K562 (cell line): ENCODE measurements at regions not wholly inside any gene's neighbourhood (a gene's known extent, or its start where the extent isn't known, plus 50 kb on each side); places are given as distances from the start of the nearest gene placed in this dataset.

Experiments used
- ARHGAP35 ChIP-seq: fragments of 450-650 bp; IDR thresholded peaks from 2 replicates; pipeline ENCODE4 v1.6.1; 2018; ENCODE audit not compliant: partially characterized antibody
- BMI1 ChIP-seq: fragments of 150-350 bp; IDR thresholded peaks from 2 replicates; pipeline ENCODE4 v1.6.1; 2014; ENCODE audit warnings: low read length
- CBFA2T3 ChIP-seq: fragments of 450-650 bp; IDR thresholded peaks from 2 replicates; pipeline ENCODE4 v1.6.1; 2017
- HNRNPL ChIP-seq: fragments of 200-400 bp; formaldehyde crosslinking; IDR thresholded peaks from 2 replicates; pipeline ENCODE4 v1.6.1; 2017; ENCODE audit warnings: low read depth, mild to moderate bottlenecking, low read length
- KDM2B ChIP-seq: fragments of 250-450 bp; sonication (Bioruptor Pico); IDR thresholded peaks from 2 replicates; pipeline ENCODE4 v1.8.0; 2021; ENCODE audit warnings: mild to moderate bottlenecking, moderate library complexity
- MAFF ChIP-seq: IDR thresholded peaks from 2 replicates; pipeline ENCODE4 v1.6.1; 2012; ENCODE audit warnings: low read length, improper control_type of control experiment
- MTA2 ChIP-seq: fragments of 450-650 bp; IDR thresholded peaks from 2 replicates; pipeline ENCODE4 v1.6.1; 2016; ENCODE audit warnings: low read depth
- RBFOX2 ChIP-seq: fragments of 200-400 bp; formaldehyde crosslinking; IDR thresholded peaks from 2 replicates; pipeline ENCODE4 v1.6.1; 2017; ENCODE audit warnings: low read depth, mild to moderate bottlenecking, low read length, moderate library complexity
- TAF9B ChIP-seq: fragments of 450-650 bp; IDR thresholded peaks from 2 replicates; pipeline ENCODE4 v1.6.1; 2018; ENCODE audit warnings: mild to moderate bottlenecking; ENCODE audit not compliant: partially characterized antibody
- TEAD1 ChIP-seq, 2 experiments: fragments of 450-650 bp in 1 of 2; sonication (generic) in 1 of 2; formaldehyde crosslinking; IDR thresholded peaks; 2 replicates each; pipeline versions ENCODE4 v1.4.0 to v1.8.0; 2020 to 2022; ENCODE audit warnings: mild to moderate bottlenecking in 2 of 2, missing genetic modification reagents in 1 of 2
- U2AF1 ChIP-seq: fragments of 200-400 bp; formaldehyde crosslinking; optimal IDR thresholded peaks from 2 replicates; pipeline ENCODE3; 2017; ENCODE audit warnings: mild to moderate bottlenecking, low read depth, low read length, moderate library complexity
- XRCC4 ChIP-seq: IDR thresholded peaks from one replicate; pipeline ENCODE4 v1.6.1; 2011; ENCODE audit not compliant: insufficient read depth, insufficient read length; ENCODE audit errors: extremely low read depth
- ZFP30 ChIP-seq: fragments of 250-450 bp; sonication (Bioruptor Pico); IDR thresholded peaks from 2 replicates; pipeline ENCODE4 v1.8.0; 2022; ENCODE audit warnings: moderate library complexity, mild to moderate bottlenecking, inconsistent platforms, borderline replicate concordance
- ZNF165 ChIP-seq: fragments of 250-450 bp; sonication (Bioruptor Pico); IDR thresholded peaks from 2 replicates; pipeline ENCODE4 v1.4.0; 2020; ENCODE audit warnings: borderline replicate concordance
- ZNF316 ChIP-seq: fragments of 450-650 bp; IDR thresholded peaks from 2 replicates; pipeline ENCODE4 v1.6.1; 2016
- ZNF699 ChIP-seq: fragments of 250-450 bp; sonication (Bioruptor Pico); IDR thresholded peaks from 2 replicates; pipeline ENCODE4 v1.8.0; 2021; ENCODE audit warnings: mild to moderate bottlenecking, moderate library complexity; ENCODE audit not compliant: insufficient replicate concordance
- ZNF780A ChIP-seq: fragments of 250-450 bp; sonication (Bioruptor Pico); IDR thresholded peaks from 2 replicates; pipeline ENCODE4 v1.5.0; 2021; ENCODE audit warnings: mild to moderate bottlenecking
- TF ChIP-seq, protein P1 (sequence below), 2 experiments: IDR thresholded peaks in 1 of 2; conservative IDR thresholded peaks in 1 of 2; 2 replicates each; pipeline ENCODE4 v1.6.1; 2016; ENCODE audit warnings: low read depth in 2 of 2, mild to moderate bottlenecking in 1 of 2, missing compliant biosample characterization in 1 of 2, missing genetic modification characterization in 1 of 2, moderate library complexity in 1 of 2
- TF ChIP-seq, protein P2 (sequence below): fragments of 250-450 bp; sonication (Bioruptor Pico); IDR thresholded peaks from 2 replicates; pipeline ENCODE4 v1.5.0; 2022; ENCODE audit warnings: mild to moderate bottlenecking

DNA sequence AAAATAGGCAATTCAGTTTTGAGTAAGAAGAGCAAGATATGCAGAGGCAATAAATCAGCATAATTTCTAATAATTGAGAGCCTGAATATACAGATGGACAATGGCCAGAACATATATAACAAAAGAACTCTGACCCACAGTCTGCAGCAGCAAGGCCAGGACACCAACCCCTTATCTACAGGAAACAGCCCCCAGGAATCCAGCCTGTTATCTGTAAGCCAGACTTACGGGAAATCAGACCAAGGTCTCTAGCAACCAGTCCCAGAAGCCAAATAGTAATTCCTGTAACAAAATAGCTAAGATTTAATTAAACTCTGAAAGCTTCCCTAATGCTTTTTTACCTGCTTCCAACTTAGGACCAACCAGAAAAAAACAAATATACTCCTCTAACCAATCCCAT is 434.5 kb upstream of the GYPC start (continued):
- TF ChIP-seq, protein P1, sequence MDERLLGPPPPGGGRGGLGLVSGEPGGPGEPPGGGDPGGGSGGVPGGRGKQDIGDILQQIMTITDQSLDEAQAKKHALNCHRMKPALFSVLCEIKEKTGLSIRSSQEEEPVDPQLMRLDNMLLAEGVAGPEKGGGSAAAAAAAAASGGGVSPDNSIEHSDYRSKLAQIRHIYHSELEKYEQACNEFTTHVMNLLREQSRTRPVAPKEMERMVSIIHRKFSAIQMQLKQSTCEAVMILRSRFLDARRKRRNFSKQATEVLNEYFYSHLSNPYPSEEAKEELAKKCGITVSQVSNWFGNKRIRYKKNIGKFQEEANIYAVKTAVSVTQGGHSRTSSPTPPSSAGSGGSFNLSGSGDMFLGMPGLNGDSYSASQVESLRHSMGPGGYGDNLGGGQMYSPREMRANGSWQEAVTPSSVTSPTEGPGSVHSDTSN (CRISPR knock-in tag; IDR thresholded peaks at IDR 0.05; ENCODE audit: low read depth) = no peak
- TF ChIP-seq, protein P1 (tag; conservative IDR thresholded peaks at IDR 0.05; ENCODE audit: low read depth) = no peak
- TF ChIP-seq TAF9B (no peak), ZNF316 (no peak), MAFF (no peak), XRCC4 (no peak), U2AF1 (no peak), MTA2 (peak; percentile 40; the same call in 1 of the 2 replicates), KDM2B (CRISPR knock-in tag) (no peak), ARHGAP35 (no peak), TEAD1 (CRISPR knock-in tag; IDR thresholded peaks at IDR 0.05) (no peak), ZFP30 (CRISPR knock-in tag) (no peak), BMI1 (no peak), HNRNPL (no peak), RBFOX2 (no peak), CBFA2T3 (peak; percentile 90), ZNF699 (CRISPR knock-in tag) (no peak), ZNF780A (CRISPR knock-in tag) (no peak), ZNF165 (CRISPR knock-in tag) (no peak)
- TF ChIP-seq, protein P2, sequence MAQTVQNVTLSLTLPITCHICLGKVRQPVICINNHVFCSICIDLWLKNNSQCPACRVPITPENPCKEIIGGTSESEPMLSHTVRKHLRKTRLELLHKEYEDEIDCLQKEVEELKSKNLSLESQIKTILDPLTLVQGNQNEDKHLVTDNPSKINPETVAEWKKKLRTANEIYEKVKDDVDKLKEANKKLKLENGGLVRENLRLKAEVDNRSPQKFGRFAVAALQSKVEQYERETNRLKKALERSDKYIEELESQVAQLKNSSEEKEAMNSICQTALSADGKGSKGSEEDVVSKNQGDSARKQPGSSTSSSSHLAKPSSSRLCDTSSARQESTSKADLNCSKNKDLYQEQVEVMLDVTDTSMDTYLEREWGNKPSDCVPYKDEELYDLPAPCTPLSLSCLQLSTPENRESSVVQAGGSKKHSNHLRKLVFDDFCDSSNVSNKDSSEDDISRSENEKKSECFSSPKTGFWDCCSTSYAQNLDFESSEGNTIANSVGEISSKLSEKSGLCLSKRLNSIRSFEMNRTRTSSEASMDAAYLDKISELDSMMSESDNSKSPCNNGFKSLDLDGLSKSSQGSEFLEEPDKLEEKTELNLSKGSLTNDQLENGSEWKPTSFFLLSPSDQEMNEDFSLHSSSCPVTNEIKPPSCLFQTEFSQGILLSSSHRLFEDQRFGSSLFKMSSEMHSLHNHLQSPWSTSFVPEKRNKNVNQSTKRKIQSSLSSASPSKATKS = no peak
